Smooth muscle cell (in vitro differentiated cells): ENCODE measurements at regions not wholly inside any gene's neighbourhood (a gene's known extent, or its start where the extent isn't known, plus 50 kb on each side); places are given as distances from the start of the nearest gene placed in this dataset.

ENCODE experiments used
- DNase-seq: peaks from one replicate; lab custom pipeline; 2025; ENCODE audit not compliant: unreplicated experiment; lab: John Stamatoyannopoulos, UW
- H2AFZ ChIP-seq: fragments of 200-600 bp; sonication (generic); 2 replicates; pipeline ENCODE4 v1.6.0; 2016; ENCODE audit warnings: antibody characterized with exemption, low read depth, mild to moderate bottlenecking
- H3F3A ChIP-seq: fragments of 200-600 bp; sonication (generic); 2 replicates; pipeline ENCODE4 v1.6.0; 2017; ENCODE audit warnings: antibody characterized with exemption, low read depth
- H3K27ac ChIP-seq: fragments of 200-600 bp; sonication (generic); 2 replicates; pipeline ENCODE4 v1.5.1; 2016; ENCODE audit warnings: low read depth, mild to moderate bottlenecking
- H3K27me3 ChIP-seq: fragments of 200-600 bp; sonication (generic); 2 replicates; pipeline ENCODE4 v1.6.1; 2016; ENCODE audit warnings: low read depth, mild to moderate bottlenecking
- H3K36me3 ChIP-seq: fragments of 200-600 bp; sonication (generic); 2 replicates; pipeline ENCODE4 v1.5.1; 2016; ENCODE audit warnings: low read depth
- H3K4me1 ChIP-seq: fragments of 200-600 bp; sonication (generic); 2 replicates; pipeline ENCODE4 v1.5.1; 2016; ENCODE audit warnings: low read depth
- H3K4me2 ChIP-seq: fragments of 200-600 bp; sonication (generic); 2 replicates; pipeline ENCODE4 v1.6.0; 2016; ENCODE audit warnings: mild to moderate bottlenecking
- H3K4me3 ChIP-seq: fragments of 200-600 bp; sonication (generic); 2 replicates; pipeline ENCODE4 v1.5.1; 2016; ENCODE audit warnings: mild to moderate bottlenecking
- H3K79me2 ChIP-seq: fragments of 200-600 bp; sonication (generic); 2 replicates; pipeline ENCODE4 v1.6.0; 2016; ENCODE audit warnings: low read depth, mild to moderate bottlenecking
- H3K9ac ChIP-seq: fragments of 200-600 bp; sonication (generic); 2 replicates; pipeline ENCODE4 v1.6.0; 2016; ENCODE audit warnings: low read depth
- H3K9me3 ChIP-seq: fragments of 200-600 bp; sonication (generic); replicated peaks from 2 replicates; pipeline ENCODE4 v1.5.1; 2016; ENCODE audit warnings: low read depth
- H4K20me1 ChIP-seq: fragments of 200-600 bp; sonication (generic); 2 replicates; pipeline ENCODE4 v1.6.0; 2016; ENCODE audit warnings: low read depth
- CTCF ChIP-seq: fragments of 200-600 bp; sonication (generic); IDR thresholded peaks from 2 replicates; pipeline ENCODE4 v1.5.1; 2017; ENCODE audit warnings: borderline replicate concordance, mild to moderate bottlenecking, antibody characterized with exemption; ENCODE audit not compliant: insufficient read depth, poor library complexity, severe bottlenecking
- WGBS: methylation state at CpG from one replicate; pipeline ENCODE4 v1.1.7; 2016; ENCODE audit warnings: low lambda C conversion rate; 5-methylcytosine and 5-hydroxymethylcytosine counted together

GRCh38 chr9:71210326-71210725 is 88.9 kb upstream of the TRPM3 start:
- Histone ChIP-seq H3F3A (no peaks in the 10 kb centered on the region), H3K27ac (no peak overlapping the region), H3K4me1 (no peaks in the 10 kb centered on the region), H3K27me3 (no peaks in the 10 kb centered on the region), H3K9ac (no peak overlapping the region), H4K20me1 (no peaks in the 10 kb centered on the region), H3K79me2 (no peaks in the 10 kb centered on the region), H3K4me2 (no peak overlapping the region), H3K4me3 (no peak overlapping the region), H3K9me3 (peaks cover 4% of the 10 kb centered on the region), H2AFZ (no peak overlapping the region), H3K36me3 (no peaks in the 10 kb centered on the region)
- no peak for TF ChIP-seq CTCF
- no peak for DNase-seq
- 54% methylated on average over 2 of the region's 2 CpGs for WGBS

DNA sequence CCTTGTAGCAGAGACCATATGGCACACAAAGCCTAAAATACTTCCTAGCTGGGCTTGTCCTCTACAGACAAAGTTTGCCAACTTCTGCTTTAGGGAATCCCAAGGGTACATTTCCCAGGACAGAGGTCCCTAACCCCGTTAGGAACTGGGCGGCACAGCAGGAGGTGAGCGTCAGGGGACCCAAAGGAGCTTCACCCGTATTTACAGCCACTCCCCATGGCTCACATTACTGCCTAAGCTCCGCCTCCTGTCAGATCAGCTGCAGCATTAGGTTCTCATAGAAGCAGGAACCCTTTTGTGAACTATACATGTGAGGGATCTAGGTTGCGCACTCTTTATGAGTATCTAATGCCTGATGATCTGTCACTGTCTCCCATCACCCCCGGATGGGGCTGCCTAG is 88.5 kb upstream of the TRPM3 start:
- Histone ChIP-seq H3K27ac (no peak overlapping the region), H2AFZ (no peak overlapping the region), H3K9ac (no peak overlapping the region), H4K20me1 (no peaks in the 10 kb centered on the region), H3K4me1 (no peaks in the 10 kb centered on the region), H3K4me3 (no peak overlapping the region), H3K4me2 (no peak overlapping the region), H3K79me2 (no peaks in the 10 kb centered on the region), H3K27me3 (no peaks in the 10 kb centered on the region), H3K9me3 (peaks cover 4% of the 10 kb centered on the region), H3F3A (no peaks in the 10 kb centered on the region), H3K36me3 (no peaks in the 10 kb centered on the region)
- DNase-seq = no peak
- TF ChIP-seq CTCF = no peak
- 93% methylated on average over 7 of the region's 7 CpGs for WGBS

- no peak for DNase-seq
- H3K79me2 ChIP-seq = no peaks in the 10 kb centered on the region
Measured at GRCh38 chr9:71202931-71203330, 81.5 kb upstream of the TRPM3 start.

More at GRCh38 chr9:71202931-71203330, 81.5 kb upstream of the TRPM3 start:
- no peak for TF ChIP-seq CTCF
- Histone ChIP-seq H4K20me1 (no peaks in the 10 kb centered on the region), H3K9ac (no peak overlapping the region), H3K27me3 (no peaks in the 10 kb centered on the region), H3K9me3 (no peaks in the 10 kb centered on the region), H3K4me1 (no peaks in the 10 kb centered on the region), H3F3A (no peaks in the 10 kb centered on the region), H3K36me3 (no peaks in the 10 kb centered on the region), H3K27ac (no peak overlapping the region), H2AFZ (no peak overlapping the region), H3K4me3 (no peak overlapping the region), H3K4me2 (no peak overlapping the region)
